ENCODE measurements at regions not wholly inside any gene's neighbourhood (a gene's known extent, or its start where the extent isn't known, plus 50 kb on each side); places are given as distances from the start of the nearest gene placed in this dataset.
"Not testable (repeated sequence)": the region's sequence is repeated elsewhere in the genome, so short reads cannot be mapped to it uniquely, and the experiment has no call there.

GRCh38 chr9:65425183-65425582 lies 140.2 kb upstream of the FOXD4L5 start:
- ATAC-seq; DNase-seq (ENCODE audit: missing footprints); intact Hi-C loops (cut with DNase I): not testable (repeated sequence)

GRCh38 chr9:65424437-65424984 lies 139.5 kb upstream of the FOXD4L5 start:
- DNase-seq (ENCODE audit: missing footprints); ATAC-seq; intact Hi-C loops (cut with DNase I): not testable (repeated sequence)

GRCh38 chr9:65423691-65424436 lies 138.9 kb upstream of the FOXD4L5 start:
- intact Hi-C loops (cut with DNase I); ATAC-seq: not testable (repeated sequence)

GRCh38 chr9:65422966-65423690 lies 138.1 kb upstream of the FOXD4L5 start:
- DNase-seq (ENCODE audit: missing footprints); ATAC-seq; intact Hi-C loops (cut with DNase I): not testable (repeated sequence)

More at GRCh38 chr9:65423691-65424436, 138.9 kb upstream of the FOXD4L5 start:
- DNase-seq (ENCODE audit: missing footprints), result not testable (repeated sequence)

- intact Hi-C loops (cut with DNase I); DNase-seq (ENCODE audit: missing footprints); ATAC-seq: not testable (repeated sequence)
These were observed 136.5 kb upstream of the FOXD4L5 start for GRCh38 chr9:65421486-65421885.

GRCh38 chr9:65420771-65421170 lies 135.8 kb upstream of the FOXD4L5 start:
- intact Hi-C loops (cut with DNase I), result no loop called here
- ATAC-seq, result no peak
- DNase-seq (ENCODE audit: missing footprints), result no peak

GRCh38 chr9:65418966-65419365 lies 134.0 kb upstream of the FOXD4L5 start:
- ATAC-seq; intact Hi-C loops (cut with DNase I); DNase-seq (ENCODE audit: missing footprints): not testable (repeated sequence)

GRCh38 chr9:65416948-65417347 lies 131.9 kb upstream of the FOXD4L5 start:
- intact Hi-C loops (cut with DNase I), result not testable (repeated sequence)

GRCh38 chr9:65414249-65414648 lies 129.2 kb upstream of the FOXD4L5 start:
- DNase-seq (ENCODE audit: missing footprints); intact Hi-C loops (cut with DNase I); ATAC-seq: not testable (repeated sequence)

More at GRCh38 chr9:65416948-65417347, 131.9 kb upstream of the FOXD4L5 start:
- not testable (repeated sequence) for ATAC-seq; DNase-seq (ENCODE audit: missing footprints)

GRCh38 chr9:65413371-65413770 lies 128.4 kb upstream of the FOXD4L5 start:
- intact Hi-C loops (cut with DNase I); ATAC-seq: not testable (repeated sequence)

GRCh38 chr9:65411901-65412300 lies 126.9 kb upstream of the FOXD4L5 start:
- DNase-seq (ENCODE audit: missing footprints) (no peak), ATAC-seq (no peak)
- intact Hi-C loops (cut with DNase I), result no loop called here

More at GRCh38 chr9:65413371-65413770, 128.4 kb upstream of the FOXD4L5 start:
- DNase-seq (ENCODE audit: missing footprints), result not testable (repeated sequence)

GRCh38 chr9:65411336-65411735 lies 126.3 kb upstream of the FOXD4L5 start:
- no peak for DNase-seq (ENCODE audit: missing footprints)

GRCh38 chr9:65410926-65411325 lies 125.9 kb upstream of the FOXD4L5 start:
- ATAC-seq (no peak), DNase-seq (ENCODE audit: missing footprints) (no peak)
- intact Hi-C loops (cut with DNase I), result no loop called here

More at GRCh38 chr9:65411336-65411735, 126.3 kb upstream of the FOXD4L5 start:
- intact Hi-C loops (cut with DNase I), result no loop called here
- ATAC-seq, result no peak

GRCh38 chr9:65409471-65409980 lies 124.5 kb upstream of the FOXD4L5 start:
- DNase-seq (ENCODE audit: missing footprints), result no peak
- no peak for ATAC-seq
- intact Hi-C loops (cut with DNase I), result no loop called here

GRCh38 chr9:65408806-65409205 lies 123.8 kb upstream of the FOXD4L5 start:
- DNase-seq (ENCODE audit: missing footprints); intact Hi-C loops (cut with DNase I); ATAC-seq: not testable (repeated sequence)

GRCh38 chr9:65406625-65407024 lies 121.6 kb upstream of the FOXD4L5 start:
- DNase-seq (ENCODE audit: missing footprints); ATAC-seq; intact Hi-C loops (cut with DNase I): not testable (repeated sequence)

GRCh38 chr9:65405766-65406165 lies 120.8 kb upstream of the FOXD4L5 start:
- DNase-seq (ENCODE audit: missing footprints); intact Hi-C loops (cut with DNase I); ATAC-seq: not testable (repeated sequence)

- no peak for DNase-seq (ENCODE audit: missing footprints)
- no peak for ATAC-seq
- intact Hi-C loops (cut with DNase I), result no loop called here
These were observed 120.2 kb upstream of the FOXD4L5 start for GRCh38 chr9:65405253-65405652.
